ENCODE measurements at regions not wholly inside any gene's neighbourhood (a gene's known extent, or its start where the extent isn't known, plus 50 kb on each side); places are given as distances from the start of the nearest gene placed in this dataset.

DNA sequence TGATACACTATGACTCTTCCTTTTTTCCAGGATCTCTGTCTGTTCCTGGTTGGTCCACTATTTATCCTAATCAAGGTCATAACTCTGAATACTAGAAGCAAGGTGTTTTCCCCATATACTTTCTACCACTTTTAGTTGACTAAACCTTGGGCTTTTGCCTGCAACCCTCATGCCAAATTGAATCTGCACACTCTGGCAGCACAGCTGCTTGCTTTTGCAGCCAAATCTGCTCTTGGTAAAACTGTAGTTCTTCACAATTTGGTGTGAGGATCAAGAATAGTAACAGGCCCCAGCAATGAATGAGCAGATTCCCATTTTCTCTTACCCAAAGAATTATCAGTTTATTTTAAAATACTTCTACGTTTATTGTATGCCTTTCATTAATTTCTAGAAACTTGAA, 586.5 kb upstream of the CNTN5 start:
- 52 to 80% (median 66%) methylated on average over 1 of the region's 1 CpG for WGBS, 5 donors
- intact Hi-C loops (cut with DNase I; ENCODE audit: low total_unique reads), result no loop called here
- H3K36me3 ChIP-seq, result no peaks in the 10 kb centered on the region
- TF ChIP-seq POLR2AphosphoS5 (IDR thresholded peaks at IDR 0.05) (no peak), POLR2A (IDR thresholded peaks at IDR 0.05) (no peak)
- TF ChIP-seq, protein P1, sequence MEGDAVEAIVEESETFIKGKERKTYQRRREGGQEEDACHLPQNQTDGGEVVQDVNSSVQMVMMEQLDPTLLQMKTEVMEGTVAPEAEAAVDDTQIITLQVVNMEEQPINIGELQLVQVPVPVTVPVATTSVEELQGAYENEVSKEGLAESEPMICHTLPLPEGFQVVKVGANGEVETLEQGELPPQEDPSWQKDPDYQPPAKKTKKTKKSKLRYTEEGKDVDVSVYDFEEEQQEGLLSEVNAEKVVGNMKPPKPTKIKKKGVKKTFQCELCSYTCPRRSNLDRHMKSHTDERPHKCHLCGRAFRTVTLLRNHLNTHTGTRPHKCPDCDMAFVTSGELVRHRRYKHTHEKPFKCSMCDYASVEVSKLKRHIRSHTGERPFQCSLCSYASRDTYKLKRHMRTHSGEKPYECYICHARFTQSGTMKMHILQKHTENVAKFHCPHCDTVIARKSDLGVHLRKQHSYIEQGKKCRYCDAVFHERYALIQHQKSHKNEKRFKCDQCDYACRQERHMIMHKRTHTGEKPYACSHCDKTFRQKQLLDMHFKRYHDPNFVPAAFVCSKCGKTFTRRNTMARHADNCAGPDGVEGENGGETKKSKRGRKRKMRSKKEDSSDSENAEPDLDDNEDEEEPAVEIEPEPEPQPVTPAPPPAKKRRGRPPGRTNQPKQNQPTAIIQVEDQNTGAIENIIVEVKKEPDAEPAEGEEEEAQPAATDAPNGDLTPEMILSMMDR (IDR thresholded peaks at IDR 0.05 in 8 of 11, conservative IDR thresholded peaks at IDR 0.05 in 3 of 11), result no peak
- H3K27ac ChIP-seq, result no peak overlapping the region
- no peak for DNase-seq
- no peak overlapping the region for H3K4me3 ChIP-seq
- no peaks in the 10 kb centered on the region for H3K27me3 ChIP-seq (replicated peaks in 1 of 7)
- no peaks in the 10 kb centered on the region for H3K4me1 ChIP-seq
- H3K9me3 ChIP-seq, result peaks cover 0 to 50% (median 26%) of the 10 kb centered on the region in 8 donors

DNA sequence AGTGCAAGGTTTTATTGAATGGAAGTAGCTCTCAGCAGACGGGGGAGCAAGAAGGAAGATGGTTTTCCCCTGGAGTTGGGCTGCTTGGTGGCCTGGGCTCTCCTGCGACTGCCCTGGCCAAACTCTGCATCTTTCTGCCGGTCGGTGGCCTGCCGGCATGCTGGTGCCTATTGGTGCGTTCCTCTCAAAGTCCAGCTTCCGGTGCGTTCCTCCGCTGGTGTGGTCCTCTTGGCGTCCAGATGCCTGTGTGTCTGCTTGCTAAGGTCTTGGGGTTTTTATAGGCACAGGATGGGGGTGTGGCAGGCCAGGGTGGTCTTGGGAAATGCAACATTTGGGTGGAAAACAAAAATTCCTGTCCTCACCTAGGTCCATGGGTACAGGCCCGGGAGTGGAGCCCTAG, 567.4 kb upstream of the CNTN5 start:
- Histone ChIP-seq H3K4me3 (no peak overlapping the region), H3K4me1 (no peaks in the 10 kb centered on the region), H3K27me3 (replicated peaks in 1 of 7) (no peaks in the 10 kb centered on the region), H3K9me3 (peaks cover 0 to 19% (median 1%) of the 10 kb centered on the region in 8 donors), H3K36me3 (no peaks in the 10 kb centered on the region), H3K27ac (no peak overlapping the region)
- intact Hi-C loops (cut with DNase I; ENCODE audit: low total_unique reads), result no loop called here
- DNase-seq, result no peak
- 89 to 98% (median 93%) methylated on average over 11 of the region's 11 CpGs for WGBS, 5 donors
- TF ChIP-seq, protein P1 (IDR thresholded peaks at IDR 0.05 in 8 of 11, conservative IDR thresholded peaks at IDR 0.05 in 3 of 11), result no peak
- TF ChIP-seq POLR2A (IDR thresholded peaks at IDR 0.05) (no peak), POLR2AphosphoS5 (IDR thresholded peaks at IDR 0.05) (no peak)

DNA sequence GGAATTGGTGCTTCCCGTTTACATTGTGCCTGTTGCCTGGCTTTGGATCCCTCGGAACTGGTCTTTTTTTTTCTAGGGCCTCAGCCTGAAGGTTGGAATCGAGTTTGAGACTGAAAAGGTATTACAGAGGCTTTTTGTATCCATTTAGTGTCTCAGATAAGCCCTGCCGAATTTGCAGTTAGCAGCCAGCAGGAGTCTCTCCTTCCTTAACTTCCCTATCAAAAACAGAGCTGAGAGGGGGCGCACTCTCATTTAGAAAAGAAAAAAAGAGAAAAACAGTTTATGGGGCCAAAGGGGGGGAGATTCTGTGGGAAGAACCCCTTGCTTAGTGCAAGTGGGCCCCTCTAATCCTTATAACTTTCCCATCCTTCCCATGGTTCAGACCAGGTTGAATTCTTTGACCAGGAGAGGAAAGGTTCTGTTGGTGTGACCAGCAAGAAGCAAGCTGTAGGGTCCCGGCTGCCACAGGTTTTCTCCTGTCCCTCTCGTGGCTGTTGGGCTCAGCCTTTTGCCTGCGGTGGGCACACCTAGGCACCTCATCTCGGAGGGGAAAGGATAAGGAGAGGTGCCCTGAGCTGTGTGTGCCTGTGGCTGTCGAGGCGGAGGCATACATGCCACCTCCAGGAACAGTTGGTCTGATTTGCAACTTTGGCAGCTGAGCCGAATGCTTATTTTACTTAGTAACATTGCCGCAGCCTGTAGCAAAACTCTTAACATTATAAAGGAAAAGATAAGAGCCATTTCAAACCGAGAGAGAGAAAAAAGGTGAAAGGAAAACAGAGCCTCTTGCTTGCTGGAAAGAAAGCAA, 565.0 kb upstream of the CNTN5 start:
- H3K27me3 ChIP-seq (replicated peaks in 1 of 7), result no peaks in the 10 kb centered on the region
- H3K36me3 ChIP-seq, result no peaks in the 10 kb centered on the region
- H3K4me1 ChIP-seq, result no peaks in the 10 kb centered on the region
- TF ChIP-seq POLR2A (IDR thresholded peaks at IDR 0.05), result no peak
- TF ChIP-seq, protein P1 (IDR thresholded peaks at IDR 0.05 in 8 of 11, conservative IDR thresholded peaks at IDR 0.05 in 3 of 11), result no peak
- peaks cover 0 to 19% (median 1%) of the 10 kb centered on the region in 8 donors for H3K9me3 ChIP-seq
- H3K27ac ChIP-seq, result no peak overlapping the region
- DNase-seq, result no peak
- H3K4me3 ChIP-seq, result no peak overlapping the region
- intact Hi-C loops (cut with DNase I; ENCODE audit: low total_unique reads), result no loop called here
- WGBS, 5 donors, result 72 to 82% (median 81%) methylated on average over 14 of the region's 14 CpGs

DNA sequence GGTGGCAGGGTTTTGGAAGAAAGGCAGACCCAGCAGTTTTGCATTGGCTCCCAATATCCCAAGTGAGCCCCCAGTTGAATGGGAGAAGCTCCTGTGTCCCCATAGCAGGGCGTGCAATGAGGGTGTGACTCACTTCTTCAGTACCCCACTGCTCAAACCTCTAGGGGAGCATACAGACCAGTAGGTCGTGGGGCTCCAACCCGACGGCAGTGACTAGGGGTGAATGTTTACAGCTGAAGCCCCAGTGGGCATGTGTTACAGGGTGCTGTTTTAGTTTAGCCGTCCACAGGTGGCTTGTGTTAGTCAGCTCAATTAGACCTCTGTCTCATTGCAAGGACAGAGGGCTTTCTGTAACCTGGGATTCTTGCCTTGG, 564.5 kb upstream of the CNTN5 start:
- intact Hi-C loops (cut with DNase I; ENCODE audit: low total_unique reads), result no loop called here
- TF ChIP-seq, protein P1 (IDR thresholded peaks at IDR 0.05 in 8 of 11, conservative IDR thresholded peaks at IDR 0.05 in 3 of 11), result no peak
- TF ChIP-seq POLR2A (IDR thresholded peaks at IDR 0.05) (no peak), POLR2AphosphoS5 (IDR thresholded peaks at IDR 0.05) (no peak)
- no peak overlapping the region for H3K4me3 ChIP-seq
- H3K36me3 ChIP-seq, result no peaks in the 10 kb centered on the region
- no peaks in the 10 kb centered on the region for H3K4me1 ChIP-seq
- H3K9me3 ChIP-seq, result peaks cover 0 to 21% (median 1%) of the 10 kb centered on the region in 8 donors
- no peaks in the 10 kb centered on the region for H3K27me3 ChIP-seq (replicated peaks in 1 of 7)
- no peak overlapping the region for H3K27ac ChIP-seq
- WGBS, 5 donors, result 79 to 89% (median 82%) methylated on average over 5 of the region's 5 CpGs
- DNase-seq, result no peak
